HG03354 (cell line): ENCODE measurements at regions not wholly inside any gene's neighbourhood (a gene's known extent, or its start where the extent isn't known, plus 50 kb on each side); places are given as distances from the start of the nearest gene placed in this dataset.
"Not testable (repeated sequence)": the region's sequence is repeated elsewhere in the genome, so short reads cannot be mapped to it uniquely, and the experiment has no call there.

Experiments
- ATAC-seq: cut with Tn5 transposase; IDR thresholded peaks from one replicate; pipeline ENCODE4 v1.9.1; 2021; ENCODE audit warnings: mild to moderate bottlenecking; ENCODE audit not compliant: unreplicated experiment, poor library complexity, severe bottlenecking

DNA sequence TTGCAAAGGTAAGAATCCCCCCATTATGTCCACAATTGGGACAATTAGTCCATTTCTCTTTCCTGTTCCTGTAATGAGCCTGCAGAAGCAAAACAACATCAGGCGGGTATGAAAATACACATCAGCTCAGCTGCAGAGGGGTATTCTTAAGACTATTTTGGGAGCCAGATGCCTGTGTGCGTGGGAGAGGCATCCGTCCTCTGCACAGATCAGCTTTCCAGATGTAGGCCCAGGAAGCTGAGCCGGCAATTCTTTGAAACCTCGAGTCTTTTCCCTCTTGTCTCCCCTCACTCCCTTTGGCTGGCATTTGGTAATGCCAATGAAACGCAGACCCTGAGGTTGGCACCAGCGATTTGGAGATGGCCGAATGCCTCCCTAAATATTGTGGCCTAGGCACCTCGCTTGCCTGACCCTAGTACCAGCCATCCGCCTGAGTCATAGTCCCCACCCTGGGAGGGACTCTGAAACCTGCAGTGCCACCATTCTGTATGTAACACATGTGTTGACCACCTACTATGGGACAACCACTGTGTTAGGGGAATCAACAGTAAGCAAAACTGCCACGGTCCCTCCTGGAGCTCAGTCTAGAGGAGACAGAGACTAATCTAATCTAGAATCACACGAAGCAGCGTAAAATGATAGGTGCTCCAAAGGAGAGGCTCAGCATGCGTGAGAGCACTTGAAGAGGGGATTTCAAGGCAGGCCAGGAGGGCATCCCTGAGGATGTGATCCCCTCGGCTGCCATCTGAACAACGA, 603.0 kb downstream of the MATN1 start:
- ATAC-seq = no peak

DNA sequence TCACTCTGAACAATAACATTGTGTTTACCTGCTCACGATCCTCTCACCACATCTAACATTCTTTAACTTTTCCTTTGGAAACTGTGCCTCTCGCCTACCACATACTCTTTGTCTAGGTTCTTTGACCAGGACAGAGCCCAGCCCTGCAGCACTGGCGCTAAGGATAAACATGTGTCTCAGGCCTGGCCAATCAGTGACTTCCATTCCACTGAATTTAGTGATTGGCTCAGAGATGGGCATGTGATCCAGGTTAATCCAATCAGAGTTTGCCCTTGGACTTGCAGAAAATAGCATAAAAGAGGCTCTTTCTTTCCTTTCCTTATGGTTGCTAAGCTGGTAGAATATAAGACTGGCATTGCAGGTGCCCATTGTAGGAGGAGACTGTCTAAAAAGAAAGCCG, 605.7 kb downstream of the MATN1 start:
- no peak for ATAC-seq

DNA sequence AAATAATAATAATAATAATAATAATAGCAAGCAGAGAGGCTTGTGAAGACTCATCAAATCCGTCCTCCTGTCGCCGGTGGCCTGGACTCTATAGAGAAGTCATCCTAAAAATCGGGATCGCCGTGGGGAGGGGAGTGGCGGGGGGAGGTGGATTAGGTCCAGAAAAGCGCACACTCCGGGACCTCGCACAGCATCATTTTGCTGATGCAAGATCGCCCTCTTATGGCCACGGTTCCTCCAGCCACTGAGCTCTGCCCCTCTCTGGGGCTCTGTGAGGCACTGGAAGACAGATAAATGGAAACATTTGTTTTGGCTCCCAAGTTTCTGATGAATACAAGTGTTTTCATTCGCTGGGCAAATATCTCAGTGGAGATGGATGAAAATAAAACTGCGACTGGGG, 612.0 kb downstream of the MATN1 start:
- ATAC-seq = no peak

DNA sequence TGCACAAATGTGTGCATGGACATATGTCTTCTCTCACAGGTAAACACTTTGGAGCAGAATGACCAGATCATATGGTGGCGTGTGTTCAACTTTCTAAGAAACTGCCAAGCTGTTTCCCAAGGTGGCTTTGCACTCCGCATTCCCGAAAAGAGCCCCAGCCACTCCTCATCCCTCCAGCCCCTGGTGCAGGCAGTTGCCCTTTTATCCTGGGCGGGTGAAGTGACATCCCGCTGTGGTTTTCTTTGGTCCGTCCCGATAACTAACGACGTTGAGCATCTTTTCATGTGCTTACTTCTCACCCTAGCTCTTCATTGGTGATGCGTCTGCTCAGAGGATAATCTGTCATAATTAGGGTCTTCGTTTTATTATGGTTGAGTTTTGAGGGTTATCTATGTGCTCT, 612.5 kb downstream of the MATN1 start:
- ATAC-seq = no peak

DNA sequence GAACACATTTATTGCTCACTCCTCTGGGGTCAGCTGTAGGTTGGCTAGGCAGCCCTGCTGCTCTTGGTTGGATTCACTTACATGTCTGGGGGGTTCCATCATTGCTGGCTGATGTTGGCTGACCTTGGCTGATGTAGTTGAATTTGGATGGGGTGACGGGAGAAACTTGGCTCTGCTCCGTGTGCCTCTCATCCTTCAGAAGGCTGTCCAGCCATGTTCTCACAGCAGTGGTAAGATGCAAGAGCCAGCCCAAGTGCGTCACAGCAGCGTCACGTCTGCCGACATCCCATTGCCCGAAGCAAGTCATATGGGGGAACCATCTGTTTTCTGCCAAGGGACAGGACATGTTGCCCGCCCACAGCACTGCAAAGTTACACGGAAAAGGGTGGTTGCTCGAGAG, 613.5 kb downstream of the MATN1 start:
- ATAC-seq = no peak

DNA sequence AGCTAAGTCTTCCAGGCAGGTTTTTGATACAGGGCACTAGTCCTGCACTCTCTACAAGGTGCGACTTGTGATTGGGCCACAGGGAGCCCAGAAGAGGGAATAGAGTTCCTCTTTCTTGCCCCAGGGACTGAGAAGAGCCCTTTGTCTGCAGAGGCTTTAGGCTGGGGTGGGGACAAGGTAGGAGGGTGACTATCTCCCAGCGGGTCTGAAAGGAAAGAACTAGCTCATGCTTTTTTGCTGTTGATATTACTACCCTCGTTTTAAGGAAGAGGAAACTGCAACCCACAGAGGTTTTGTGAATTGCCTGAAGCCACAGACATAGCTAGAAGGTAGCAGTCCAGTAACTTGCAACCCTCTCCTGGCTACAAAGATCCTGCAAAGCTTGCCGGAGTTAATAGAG, 615.2 kb downstream of the MATN1 start:
- no peak for ATAC-seq

DNA sequence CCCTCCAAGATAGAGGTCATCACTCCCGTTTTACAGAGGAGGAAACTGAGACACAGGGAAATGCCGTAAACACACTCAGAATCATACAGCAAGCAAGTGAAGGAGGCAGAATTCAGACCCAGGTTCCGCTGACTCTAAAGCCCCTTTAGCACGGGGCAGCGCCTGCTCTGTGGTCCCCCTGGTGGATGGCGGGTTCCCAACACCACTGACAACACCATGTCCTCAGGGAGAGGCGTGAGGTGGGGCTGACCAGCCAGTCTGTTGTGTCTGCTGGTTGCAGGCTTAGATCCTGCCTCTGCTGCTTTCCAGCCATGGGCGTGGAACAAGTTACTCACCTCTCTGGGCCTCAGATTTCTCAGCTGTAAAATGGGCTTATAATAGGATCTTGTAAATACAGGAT, 617.3 kb downstream of the MATN1 start:
- no peak for ATAC-seq

DNA sequence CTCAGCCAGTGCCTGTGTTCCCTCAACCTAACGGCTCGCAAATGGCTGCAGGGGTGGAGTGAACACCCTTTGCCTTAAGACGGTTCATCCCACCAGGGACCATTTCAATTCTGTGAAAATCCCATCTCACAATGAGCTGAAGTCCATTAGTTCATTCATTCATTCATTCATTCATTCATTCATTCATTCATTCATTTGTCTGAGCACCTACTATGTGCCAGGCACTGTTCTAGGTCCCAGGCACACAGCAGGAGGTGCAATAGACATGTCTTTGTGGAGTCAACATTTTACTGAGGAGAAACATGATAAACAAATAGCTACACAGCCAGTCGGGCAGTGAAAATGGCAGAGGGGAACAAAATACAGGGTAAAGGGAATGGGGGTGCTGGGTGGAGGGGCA, 618.8 kb downstream of the MATN1 start:
- ATAC-seq = no peak

DNA sequence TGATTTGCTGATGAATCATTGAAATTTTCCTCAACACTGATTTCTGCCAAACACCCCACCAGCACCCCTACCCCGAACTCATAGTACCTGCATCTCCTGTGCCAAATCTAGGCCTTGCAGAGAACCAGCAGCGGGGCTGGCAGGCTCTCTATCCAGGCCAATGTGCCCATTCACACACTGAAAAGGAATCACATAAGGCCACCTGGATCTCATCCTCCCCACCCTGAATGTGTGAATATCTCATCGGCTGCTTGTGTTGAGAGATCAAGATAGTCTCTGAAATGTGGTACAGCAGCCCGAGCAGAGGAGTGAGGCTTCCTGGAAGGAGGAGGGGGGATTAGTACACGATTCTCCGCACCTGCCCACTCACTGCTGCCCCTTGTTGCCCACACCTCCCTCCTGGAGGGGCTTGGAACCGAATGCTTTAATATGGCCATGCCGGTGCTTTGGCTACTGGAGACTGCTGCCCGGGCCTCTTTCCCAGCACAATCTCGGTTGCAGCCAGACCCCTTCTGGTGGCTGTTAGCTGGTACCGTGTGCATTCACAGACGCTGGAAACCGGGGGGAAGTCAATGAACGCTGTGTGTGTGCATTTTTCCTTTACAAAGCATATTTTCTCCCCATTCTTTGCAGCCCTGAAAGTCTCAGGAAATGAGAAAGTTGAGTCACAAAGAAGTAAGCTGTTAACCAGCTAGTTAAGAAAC, 619.5 kb downstream of the MATN1 start:
- no peak for ATAC-seq

DNA sequence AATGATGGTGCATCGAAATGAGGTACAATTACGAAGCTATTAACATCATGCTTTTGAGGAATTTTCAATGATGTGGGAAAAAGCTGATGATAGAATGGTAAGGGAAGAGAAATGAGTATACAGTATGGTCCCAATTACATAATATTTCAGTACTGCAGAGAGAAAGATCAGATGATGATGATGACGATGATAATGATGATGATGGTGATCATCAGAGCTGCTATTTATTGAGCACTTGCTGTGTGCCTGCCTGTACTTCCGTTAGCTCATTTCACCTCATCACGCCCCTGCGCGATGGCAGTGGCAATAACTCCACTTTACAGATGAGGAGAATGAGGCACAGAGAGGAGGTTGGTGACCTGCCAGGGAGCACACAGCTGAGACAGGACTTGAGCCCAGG, 620.8 kb downstream of the MATN1 start:
- ATAC-seq = no peak

DNA sequence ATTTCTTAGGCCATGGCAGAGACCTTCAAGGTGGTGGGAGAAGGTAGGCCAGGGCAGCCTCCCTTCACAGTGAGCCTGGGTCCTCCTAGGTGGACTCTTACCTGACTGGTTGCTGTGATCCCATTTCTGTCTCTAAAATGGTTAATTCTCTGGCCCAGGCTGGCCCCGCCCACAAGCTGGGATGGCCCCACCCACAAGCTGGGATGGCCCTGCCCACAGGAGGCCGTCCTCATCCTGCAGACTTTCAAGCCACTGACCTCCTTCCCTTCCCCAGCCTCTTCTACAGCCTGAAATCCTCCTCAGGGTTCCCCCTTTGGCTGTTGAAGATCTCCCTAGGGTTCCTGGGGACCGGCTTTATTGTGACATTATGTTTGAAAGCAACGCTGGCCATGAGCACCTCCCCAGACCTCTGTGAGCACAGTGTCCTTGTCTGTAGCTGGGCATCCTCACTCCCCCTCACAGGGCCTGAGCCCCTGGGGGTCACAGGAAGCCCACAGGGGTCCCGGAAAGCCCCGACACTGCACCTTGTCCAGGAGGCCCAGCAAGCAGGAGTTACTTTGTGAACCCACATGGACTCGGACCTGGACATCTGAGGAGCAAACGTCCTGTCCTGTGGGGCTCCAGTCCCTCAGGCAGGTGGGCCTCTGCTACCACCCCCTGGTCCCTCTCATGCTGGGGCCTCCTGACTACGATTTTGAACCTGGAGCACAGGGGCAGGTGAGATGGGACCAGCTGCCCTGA, 621.7 kb downstream of the MATN1 start:
- ATAC-seq = no peak

DNA sequence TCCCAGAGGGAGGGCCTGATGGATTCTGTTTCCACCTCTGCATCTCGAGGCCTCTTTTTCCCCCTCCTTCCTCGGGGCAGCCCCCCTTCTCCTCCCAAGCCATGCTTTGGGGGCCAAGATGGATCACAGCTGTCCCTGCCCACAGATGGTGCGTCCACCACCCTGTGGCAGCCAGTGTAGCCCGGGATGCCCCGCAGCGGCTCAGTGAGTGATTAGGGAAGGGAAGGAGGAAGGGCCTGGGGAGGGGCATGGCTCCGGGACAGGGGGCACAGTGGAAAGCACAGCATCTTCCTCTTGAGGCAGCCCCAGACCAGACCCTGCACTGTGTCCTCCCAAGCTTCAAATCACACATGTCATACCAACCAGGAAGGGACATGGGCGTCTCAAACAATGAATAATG, 622.4 kb downstream of the MATN1 start:
- no peak for ATAC-seq

DNA sequence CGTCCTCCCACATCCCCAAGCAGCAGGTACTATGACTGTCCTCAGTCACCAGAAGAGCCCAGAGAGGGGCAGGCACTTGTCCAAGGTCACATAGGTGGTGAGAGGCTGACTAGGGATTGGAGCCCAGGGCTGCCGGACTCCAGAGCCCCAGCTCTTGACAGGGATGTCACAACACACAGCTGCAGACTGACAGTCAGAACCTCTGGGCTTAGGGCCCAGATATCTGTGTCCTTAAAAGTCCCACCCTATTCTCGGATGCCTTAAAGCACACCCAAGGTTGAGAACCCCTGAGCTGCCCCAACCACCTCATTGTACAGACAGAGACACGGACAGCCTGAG, 622.9 kb downstream of the MATN1 start:
- no peak for ATAC-seq

DNA sequence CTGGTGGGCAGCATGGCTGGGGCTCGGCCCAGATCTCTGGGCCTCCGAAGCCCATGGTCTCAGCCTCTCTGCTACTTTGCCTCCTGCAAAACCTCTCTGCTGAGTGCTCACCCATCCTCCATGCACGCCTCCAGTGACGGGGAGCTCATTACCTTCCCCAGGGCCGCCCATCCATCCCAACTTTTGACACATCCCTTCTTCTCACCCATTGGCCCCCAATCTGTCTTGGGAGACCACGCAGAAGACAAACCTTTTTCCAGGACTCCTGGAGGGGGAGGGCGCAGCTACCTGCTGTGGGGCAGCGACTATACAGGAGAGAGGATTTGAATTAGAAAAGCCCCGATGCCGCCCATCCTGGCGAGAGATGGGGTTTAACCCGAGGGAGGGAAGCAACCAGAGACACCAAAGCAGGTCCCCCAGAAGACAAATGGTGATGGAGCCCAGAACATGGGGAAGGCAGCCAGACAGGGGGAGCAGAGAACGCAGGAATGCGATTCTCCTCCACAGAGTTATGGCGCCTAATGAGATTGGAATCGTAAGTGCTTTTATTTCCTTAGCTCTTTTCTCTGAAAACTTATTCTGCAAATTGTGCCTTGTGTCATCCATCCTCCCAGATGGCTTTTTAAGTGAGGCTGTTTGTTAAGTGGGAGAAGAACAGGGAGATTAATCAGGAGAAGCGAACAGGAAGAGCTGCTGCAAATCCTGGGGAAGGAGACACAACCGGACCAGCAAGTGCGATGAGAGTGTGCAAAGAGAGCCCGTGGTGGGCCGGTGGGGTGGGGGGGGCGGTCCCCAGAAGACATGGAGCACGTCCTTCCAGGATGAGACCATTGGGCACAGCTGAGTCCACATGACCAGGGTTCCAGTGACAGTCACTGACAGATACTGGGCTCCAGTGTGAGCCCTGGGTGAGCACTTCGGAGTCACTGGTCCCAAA, 623.5 kb downstream of the MATN1 start:
- no peak for ATAC-seq

DNA sequence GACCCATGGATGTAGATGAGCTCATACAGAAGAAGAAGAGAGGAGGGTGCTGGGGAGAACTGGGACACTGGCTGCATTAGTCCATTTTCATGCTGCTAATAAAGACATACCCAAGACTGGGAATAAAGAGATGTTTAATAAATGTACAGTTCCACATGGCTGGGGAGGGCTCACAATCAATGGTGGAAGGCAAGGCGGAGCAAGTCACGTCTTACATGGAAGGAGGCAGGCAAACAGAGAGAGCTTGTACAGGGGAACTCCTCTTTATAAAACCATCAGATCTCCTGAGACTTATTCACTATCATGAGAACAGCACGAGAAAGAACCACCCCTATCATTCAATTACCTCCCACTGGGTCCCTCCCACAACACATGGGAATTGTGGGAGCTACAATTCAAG, 625.5 kb downstream of the MATN1 start:
- ATAC-seq = not testable (repeated sequence)

DNA sequence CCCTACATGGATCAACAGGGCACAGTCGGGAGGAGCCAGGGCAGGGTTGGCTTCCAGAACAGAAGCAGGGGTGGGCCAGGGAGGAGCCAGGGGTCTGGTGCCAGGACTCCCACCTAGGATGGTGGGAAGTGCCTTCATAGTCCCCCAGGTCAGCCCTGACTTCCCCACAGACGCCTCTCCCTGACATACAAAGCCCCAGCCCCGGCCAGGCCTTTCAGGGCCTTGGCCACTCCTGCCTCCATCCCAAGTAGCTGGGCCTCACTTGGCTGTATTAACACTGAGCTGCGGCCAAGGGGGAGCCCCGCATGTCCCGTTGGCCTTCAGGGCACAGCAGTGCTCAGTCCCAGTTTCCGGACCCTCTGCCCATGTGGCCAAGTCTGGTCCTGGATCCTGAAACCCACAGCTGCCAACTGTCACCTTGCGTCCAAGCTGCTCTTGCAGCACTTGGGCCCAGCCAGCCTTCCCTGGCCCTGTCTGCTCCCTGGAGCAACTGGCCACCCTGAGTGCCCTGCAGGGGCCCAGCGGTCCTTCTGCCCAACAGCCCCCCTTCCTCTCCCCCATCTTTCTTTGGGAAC, 627.8 kb downstream of the MATN1 start:
- no peak for ATAC-seq

DNA sequence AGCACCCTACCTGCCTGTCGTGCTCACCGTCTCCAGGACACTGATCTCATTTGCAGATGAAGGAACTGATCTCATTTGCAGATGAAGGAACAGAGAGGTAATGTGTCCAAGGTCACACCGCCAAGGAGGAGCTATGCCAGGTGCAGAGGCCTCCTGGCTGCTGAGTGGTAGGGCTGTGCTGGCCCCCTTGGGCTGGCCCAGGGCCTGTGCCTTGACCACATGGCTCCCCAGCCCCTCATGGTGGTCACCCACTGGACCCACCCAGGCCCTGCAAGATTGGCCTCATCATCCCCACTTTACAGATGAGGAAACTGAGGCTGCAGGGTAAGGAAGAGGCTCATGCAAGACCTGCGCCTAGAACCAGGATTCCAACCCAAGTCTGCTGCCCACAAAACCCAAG, 628.3 kb downstream of the MATN1 start:
- no peak for ATAC-seq

DNA sequence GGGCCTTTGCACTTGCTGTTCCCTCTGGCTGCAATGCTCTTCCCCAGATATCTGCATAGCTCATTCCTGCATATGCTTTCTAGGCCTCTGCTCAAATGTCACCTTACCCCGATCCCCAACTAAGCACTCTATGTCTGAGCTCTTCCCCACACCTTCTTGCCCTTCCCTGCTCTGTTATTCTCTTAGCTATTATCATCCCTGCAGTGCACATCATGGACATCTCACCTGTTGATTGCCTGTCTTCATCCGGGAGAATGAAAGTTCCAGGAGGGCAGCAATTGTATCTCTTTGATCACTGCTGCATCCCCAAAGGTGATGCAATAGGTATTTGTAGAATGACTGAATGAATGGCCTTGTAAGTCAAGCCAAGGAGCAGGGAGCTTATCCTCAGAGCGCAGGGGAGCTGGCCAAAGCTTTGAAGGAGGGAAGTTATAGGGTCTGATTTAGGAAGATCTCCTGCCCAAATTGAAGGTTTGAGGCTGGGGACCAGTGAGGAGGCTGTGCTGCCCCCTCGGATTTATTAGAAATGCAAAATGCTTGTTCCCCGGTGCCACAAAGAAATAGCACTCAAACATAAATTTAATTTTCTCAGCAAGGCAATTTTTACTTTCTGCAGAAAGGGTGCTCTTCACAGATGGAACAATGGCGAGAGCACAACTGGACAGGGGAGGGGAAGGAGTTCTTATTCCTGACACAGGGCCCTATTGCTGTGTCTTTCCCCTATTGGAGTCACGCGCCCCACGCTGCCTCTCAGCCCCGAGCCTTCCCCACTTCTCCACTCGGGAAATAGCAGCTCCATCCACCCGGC, 631.1 kb downstream of the MATN1 start:
- ATAC-seq = no peak
